Skin epidermis (tissue), 12 donors: ENCODE measurements at regions not wholly inside any gene's neighbourhood (a gene's known extent, or its start where the extent isn't known, plus 50 kb on each side); places are given as distances from the start of the nearest gene placed in this dataset.
A peak's percentile ranks its signal among the peaks of the same experiment; 100 is the strongest.

Experiments used
- H3K27ac ChIP-seq, 21 experiments: fragments of 200-600 bp; sonication (generic) in 11 of 21; one replicate each; pipeline ENCODE4 v1.5.0; 2020; ENCODE audit warnings: mild to moderate bottlenecking in 3 of 21, inconsistent platforms in 2 of 21, moderate library complexity in 2 of 21
- H3K4me3 ChIP-seq, 7 experiments: fragments of 200-600 bp; sonication (generic) in 2 of 7; one replicate each; pipeline ENCODE4 v1.5.0; 2020; ENCODE audit warnings: inconsistent platforms in 2 of 7, mild to moderate bottlenecking in 2 of 7, moderate library complexity in 1 of 7

DNA sequence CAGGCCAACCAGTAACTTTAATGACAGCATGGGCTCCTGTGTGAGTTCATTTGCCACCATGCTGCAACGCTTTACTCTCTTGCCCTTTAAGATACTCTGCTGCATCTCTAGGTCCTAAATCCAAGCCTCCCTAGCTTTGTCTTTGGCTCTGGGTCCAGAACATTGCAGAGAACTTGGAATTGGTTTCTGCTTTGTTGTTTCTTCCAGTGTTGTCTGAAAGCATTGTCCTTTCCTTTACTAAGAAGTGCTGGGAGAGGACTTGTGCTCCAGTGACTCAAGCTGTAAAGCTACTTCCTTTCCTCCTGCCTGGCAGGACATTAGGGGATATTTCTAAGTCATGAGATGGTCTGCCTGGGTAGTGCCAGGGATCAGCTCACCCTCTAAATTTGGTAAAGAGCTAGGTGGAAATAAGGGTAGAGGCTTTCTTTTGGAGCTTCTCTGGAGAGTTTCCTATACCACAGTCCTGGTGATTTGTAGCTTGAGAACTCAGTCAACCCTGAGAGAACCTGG lies 202.5 kb upstream of the CADM1 start:
- no peak overlapping the region for H3K4me3 ChIP-seq
- H3K27ac ChIP-seq: peak overlapping the region in 4 of 21 experiments; percentile 23 to 42 (median 34)

DNA sequence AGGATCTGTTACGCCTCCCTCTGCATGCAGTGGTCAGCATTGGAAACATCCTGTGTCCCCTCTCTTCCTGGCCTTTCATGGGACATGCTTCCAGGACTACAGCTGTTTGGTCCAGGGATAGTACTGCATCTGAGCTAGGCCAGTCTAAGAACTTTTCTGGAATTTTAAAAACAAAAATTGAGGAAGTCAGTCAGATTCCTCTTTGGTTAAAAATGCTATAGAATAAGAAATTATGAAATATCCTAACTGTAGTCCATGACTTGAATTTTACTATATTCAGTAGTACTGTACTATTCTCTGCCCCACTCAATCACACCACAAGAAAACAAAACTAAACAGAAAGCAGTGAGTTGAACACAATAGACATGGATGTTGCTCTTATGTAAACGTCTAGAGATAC lies 201.0 kb upstream of the CADM1 start:
- peak overlapping the region in 1 of 21 experiments; percentile 36 for H3K27ac ChIP-seq
- no peak overlapping the region for H3K4me3 ChIP-seq

- peak overlapping the region in 1 of 21 experiments; percentile 43 for H3K27ac ChIP-seq
Observed at GRCh38 chr11:115700981-115701875, 197.0 kb upstream of the CADM1 start.

DNA sequence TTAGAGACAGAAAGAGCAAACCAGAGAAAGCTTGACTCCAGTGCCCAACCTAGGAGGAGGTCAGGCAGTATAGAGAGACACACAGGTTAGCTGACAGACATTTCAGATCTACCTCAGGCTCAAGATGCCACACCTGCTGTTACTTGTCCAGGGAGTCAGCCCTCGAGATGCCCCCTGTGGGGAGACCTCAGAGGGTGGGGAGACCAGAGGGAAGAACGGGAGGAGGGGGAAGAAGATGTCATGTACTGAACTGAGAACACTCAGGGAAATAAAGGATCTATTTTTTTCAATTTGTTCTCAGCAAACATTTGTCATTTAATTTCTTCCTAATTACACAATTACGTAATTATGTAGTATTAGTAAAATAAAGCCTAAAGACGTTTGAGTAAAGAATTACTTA lies 196.3 kb upstream of the CADM1 start:
- H3K27ac ChIP-seq: peak overlapping the region in 1 of 21 experiments; percentile 43
- no peak overlapping the region for H3K4me3 ChIP-seq

More at GRCh38 chr11:115700981-115701875, 197.0 kb upstream of the CADM1 start:
- H3K4me3 ChIP-seq: no peak overlapping the region

- peak overlapping the region in 1 of 21 experiments; percentile 43 for H3K27ac ChIP-seq
- H3K4me3 ChIP-seq: no peak overlapping the region
Observed at GRCh38 chr11:115699733-115700132, 195.5 kb upstream of the CADM1 start.

DNA sequence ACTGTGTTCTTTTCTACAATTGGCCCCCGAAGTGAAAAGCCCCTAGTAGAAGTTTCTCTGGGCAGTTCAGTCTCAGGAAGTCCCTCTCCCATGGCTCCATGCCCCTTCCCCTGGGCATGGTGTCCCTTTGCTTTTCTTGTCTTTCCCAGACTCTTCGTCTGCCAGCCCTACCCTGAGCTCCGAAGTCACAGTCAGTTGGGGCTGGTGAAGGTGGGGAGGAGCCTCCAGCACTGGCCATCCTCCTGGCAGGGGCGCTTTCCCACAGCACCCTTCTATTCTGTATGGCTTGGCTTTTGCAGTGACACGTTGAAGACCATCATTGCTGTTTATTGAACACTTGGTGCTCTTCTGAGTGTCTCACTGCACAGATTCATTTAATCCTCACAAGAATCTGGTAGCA lies 195.1 kb upstream of the CADM1 start:
- Histone ChIP-seq H3K4me3 (no peak overlapping the region), H3K27ac (no peak overlapping the region)

GRCh38 chr11:115698243-115698642 lies 194.0 kb upstream of the CADM1 start:
- H3K4me3 ChIP-seq: no peak overlapping the region

DNA sequence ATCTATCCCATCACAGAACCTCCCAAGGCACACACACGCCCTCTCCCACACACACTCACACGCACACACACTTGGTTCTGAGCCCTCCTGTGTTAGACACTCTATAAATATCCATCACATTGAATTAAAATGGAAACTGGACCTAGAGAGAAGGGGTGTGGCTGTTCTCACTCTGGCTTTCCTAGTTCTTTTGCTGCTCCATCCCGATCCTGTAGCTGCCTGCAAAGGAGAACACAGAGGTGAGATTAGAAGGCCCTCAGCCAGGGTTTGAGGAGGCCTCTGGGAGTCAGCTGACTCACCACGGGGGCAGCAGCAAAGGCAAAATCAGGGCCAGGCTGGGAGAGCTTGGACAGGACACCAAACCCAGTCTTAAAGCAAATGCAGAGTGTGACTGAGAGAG lies 192.3 kb upstream of the CADM1 start:
- H3K27ac ChIP-seq: no peak overlapping the region

More at GRCh38 chr11:115698243-115698642, 194.0 kb upstream of the CADM1 start:
- no peak overlapping the region for H3K27ac ChIP-seq

GRCh38 chr11:115695677-115696364 lies 191.6 kb upstream of the CADM1 start:
- H3K4me3 ChIP-seq: no peak overlapping the region
- H3K27ac ChIP-seq: no peak overlapping the region

More for the DNA sequence above, 192.3 kb upstream of the CADM1 start:
- H3K4me3 ChIP-seq: no peak overlapping the region

DNA sequence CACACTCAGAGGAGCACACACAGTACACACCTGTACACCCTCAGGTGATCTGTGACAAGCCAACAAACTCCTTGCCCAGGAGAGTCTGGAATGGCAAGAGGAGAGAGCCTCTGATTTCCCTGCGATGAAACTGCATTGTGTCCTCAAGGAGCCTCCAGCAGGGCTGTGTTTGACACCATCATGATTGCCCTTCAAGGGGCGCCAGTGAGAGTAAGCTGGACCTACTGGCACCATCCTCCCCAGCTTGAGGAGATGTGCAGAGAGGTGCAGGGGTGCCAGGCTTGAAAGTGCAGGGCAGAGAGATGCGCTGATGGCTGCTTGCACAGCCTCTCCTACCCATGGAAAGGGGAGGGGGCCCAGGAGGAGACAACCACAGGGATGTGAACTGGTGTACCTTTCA lies 188.8 kb upstream of the CADM1 start:
- no peak overlapping the region for H3K27ac ChIP-seq
- no peak overlapping the region for H3K4me3 ChIP-seq

GRCh38 chr11:115691030-115691429 lies 186.8 kb upstream of the CADM1 start:
- no peak overlapping the region for H3K27ac ChIP-seq

GRCh38 chr11:115687934-115688333 lies 183.7 kb upstream of the CADM1 start:
- no peak overlapping the region for H3K27ac ChIP-seq

More at GRCh38 chr11:115691030-115691429, 186.8 kb upstream of the CADM1 start:
- H3K4me3 ChIP-seq: no peak overlapping the region

DNA sequence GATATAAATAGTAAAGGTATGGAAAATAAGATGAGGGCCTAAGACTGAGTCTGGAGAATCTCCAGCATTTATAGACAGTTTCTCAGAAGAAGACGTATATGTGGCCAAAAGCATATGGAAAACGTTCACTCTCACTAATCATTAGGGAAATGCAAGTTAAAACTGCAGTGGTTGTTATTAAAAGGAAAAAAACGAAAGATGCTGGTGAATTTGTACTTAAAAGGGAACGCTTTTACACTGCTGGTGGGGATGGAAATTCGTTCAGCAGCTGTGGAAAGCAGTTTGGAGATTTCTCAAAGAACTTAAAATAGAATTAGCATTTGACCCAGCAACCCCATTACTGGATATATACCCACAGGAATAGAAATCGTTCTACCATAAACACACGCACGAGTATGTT lies 180.5 kb upstream of the CADM1 start:
- Histone ChIP-seq H3K4me3 (no peak overlapping the region), H3K27ac (no peak overlapping the region)

More at GRCh38 chr11:115687934-115688333, 183.7 kb upstream of the CADM1 start:
- no peak overlapping the region for H3K4me3 ChIP-seq

DNA sequence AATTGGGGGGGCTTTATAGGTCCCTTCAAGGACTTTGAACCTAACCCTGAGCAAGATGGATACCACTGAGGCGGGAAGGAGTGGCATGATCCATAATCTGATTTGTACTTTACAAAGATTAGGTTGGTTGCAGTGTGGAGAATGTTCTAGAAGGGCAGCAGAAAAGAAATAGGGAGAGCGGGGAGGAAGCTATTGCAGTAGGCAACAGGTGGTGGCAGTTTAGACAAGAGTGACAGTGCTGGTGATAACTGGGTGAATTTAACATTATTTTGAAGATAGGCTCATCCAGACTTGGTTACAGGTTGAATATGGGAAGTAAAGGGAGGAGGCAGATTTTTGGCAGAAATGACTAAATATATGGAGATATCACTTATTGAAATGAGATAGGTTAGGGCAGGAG lies 179.9 kb upstream of the CADM1 start:
- Histone ChIP-seq H3K27ac (no peak overlapping the region), H3K4me3 (no peak overlapping the region)

- H3K4me3 ChIP-seq: no peak overlapping the region
- H3K27ac ChIP-seq: no peak overlapping the region
Observed at GRCh38 chr11:115682888-115683287, 178.7 kb upstream of the CADM1 start.

GRCh38 chr11:115682101-115682500 lies 177.9 kb upstream of the CADM1 start:
- H3K27ac ChIP-seq: no peak overlapping the region
- H3K4me3 ChIP-seq: no peak overlapping the region

DNA sequence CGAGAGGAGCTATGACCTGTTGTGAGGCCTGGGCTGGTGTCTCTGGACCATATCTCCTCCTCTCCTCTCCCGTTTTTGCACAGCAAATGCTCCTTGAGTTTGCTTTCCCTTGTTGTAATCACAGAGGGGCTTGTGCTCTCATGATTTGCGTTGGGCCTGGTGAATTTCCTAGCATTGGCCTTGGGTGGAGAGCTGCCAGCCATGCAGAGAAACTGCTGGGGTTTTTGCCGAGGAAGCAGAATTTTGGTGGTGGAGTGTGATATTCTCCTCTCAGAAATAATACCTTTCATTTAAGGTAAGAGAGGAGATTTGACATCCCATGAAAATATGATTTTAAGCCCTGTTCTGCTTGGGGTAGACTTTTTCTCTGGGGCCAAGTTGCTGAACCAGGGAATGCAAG lies 175.7 kb upstream of the CADM1 start:
- Histone ChIP-seq H3K27ac (no peak overlapping the region), H3K4me3 (no peak overlapping the region)

DNA sequence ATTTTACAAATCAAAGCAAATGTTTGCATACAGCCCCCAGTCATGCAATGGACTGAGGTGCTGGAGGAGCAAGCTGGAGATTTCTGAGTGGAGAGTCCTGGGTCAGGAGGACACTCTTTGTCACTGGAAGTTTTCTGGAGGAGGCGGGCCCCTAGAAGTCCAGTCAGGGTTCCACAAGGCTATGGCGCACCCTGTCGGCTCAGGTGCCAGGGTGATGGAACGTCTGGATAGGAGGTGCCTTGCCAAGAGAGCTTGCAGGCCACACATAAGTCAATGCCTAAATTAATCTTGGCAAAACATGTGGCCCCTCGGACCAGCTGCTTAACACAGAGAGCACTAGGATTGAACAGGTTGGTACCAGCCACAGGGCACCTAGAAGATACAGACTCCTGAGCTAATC lies 174.7 kb upstream of the CADM1 start:
- Histone ChIP-seq H3K27ac (no peak overlapping the region), H3K4me3 (no peak overlapping the region)

DNA sequence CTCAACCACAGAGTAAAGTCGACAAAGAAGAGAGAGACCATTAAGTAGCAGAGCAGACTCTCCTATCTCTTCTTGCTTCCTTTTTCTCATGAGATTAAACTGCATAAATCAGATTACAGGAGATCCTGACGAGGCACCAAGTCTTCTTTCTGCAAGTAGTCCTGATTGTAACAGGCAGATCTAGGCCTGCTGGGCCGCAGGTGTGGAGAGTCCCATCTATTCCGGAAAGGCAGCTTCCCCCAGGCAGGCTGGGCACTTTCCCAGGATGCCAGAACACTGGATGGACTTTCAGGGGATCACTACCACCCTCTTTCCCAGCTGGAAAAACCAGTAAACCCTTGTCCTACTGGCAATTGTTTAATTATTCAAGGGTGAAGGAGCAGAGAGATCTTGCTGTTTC lies 173.0 kb upstream of the CADM1 start:
- Histone ChIP-seq H3K27ac (no peak overlapping the region), H3K4me3 (no peak overlapping the region)

GRCh38 chr11:115676768-115677167 lies 172.6 kb upstream of the CADM1 start:
- Histone ChIP-seq H3K4me3 (no peak overlapping the region), H3K27ac (no peak overlapping the region)

DNA sequence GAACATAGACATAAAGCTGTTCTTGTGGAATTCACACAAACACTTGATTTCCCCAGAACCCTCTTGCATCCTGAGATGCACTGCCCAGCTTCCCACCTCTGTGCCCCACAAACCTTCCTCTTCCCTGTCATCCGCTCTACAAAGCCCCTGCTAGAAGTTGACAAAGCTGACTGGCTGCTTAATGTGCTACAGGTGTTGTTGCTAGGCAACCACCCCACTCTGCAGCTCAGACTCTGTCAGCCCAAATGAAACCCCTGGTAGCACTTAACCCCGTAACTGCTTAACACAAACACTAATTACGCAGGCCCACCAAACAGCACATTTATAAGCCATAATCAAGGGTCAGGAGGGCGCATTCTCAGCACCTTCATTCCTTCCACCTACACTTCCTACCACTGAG lies 172.0 kb upstream of the CADM1 start:
- H3K4me3 ChIP-seq: no peak overlapping the region
- no peak overlapping the region for H3K27ac ChIP-seq
